Testis (tissue), 2 donors: ENCODE measurements at regions not wholly inside any gene's neighbourhood (a gene's known extent, or its start where the extent isn't known, plus 50 kb on each side); places are given as distances from the start of the nearest gene placed in this dataset.

Experiments used
- DNase-seq: peaks from one replicate; pipeline ENCODE4 v3.0.0-alpha.2; 2019
- H3K27ac ChIP-seq, 2 donors: fragments of 200-600 bp; sonication (generic); one replicate each; pipeline ENCODE4 v1.5.1; 2019
- H3K27me3 ChIP-seq: fragments of 200-600 bp; sonication (generic); one replicate; pipeline ENCODE4 v1.5.1; 2019
- H3K36me3 ChIP-seq: fragments of 200-600 bp; sonication (generic); one replicate; pipeline ENCODE4 v1.5.1; 2017; ENCODE audit warnings: low read depth; ENCODE audit errors: missing control alignments
- H3K4me1 ChIP-seq: fragments of 200-600 bp; sonication (generic); one replicate; pipeline ENCODE4 v1.5.1; 2019
- H3K4me3 ChIP-seq, 2 donors: fragments of 200-600 bp; sonication (generic); one replicate each; pipeline ENCODE4 v1.5.1; 2017 to 2019
- H3K9me3 ChIP-seq: fragments of 200-600 bp; sonication (generic); one replicate; pipeline ENCODE4 v1.5.1; 2017
- CTCF ChIP-seq, 3 experiments: fragments of 450-650 bp in 2 of 3; fragments of 200-600 bp in 1 of 3; sonication (generic) in 1 of 3; IDR thresholded peaks; one replicate each; pipeline ENCODE4 v1.5.1; 2016 to 2019; ENCODE audit warnings: antibody characterized with exemption in 3 of 3, mild to moderate bottlenecking in 2 of 3, moderate library complexity in 1 of 3
- POLR2A ChIP-seq: fragments of 450-650 bp; IDR thresholded peaks from one replicate; pipeline ENCODE4 v1.6.1; 2017; ENCODE audit warnings: antibody characterized with exemption, mild to moderate bottlenecking, moderate library complexity
- whole genome bisulfite sequencing, 2 donors: methylation state at CpG; one replicate each; pipeline ENCODE4 v1.1.5; 2018; 5-methylcytosine and 5-hydroxymethylcytosine counted together
- intact Hi-C: fragments of 100-400 bp; cut with DNase I; formaldehyde crosslinking; loops from one replicate; pipeline ENCODE4 v1.15.1; 2023; ENCODE audit warnings: low total_unique reads

- no peak for TF ChIP-seq CTCF (IDR thresholded peaks at IDR 0.05)
- no peak for TF ChIP-seq POLR2A
- Histone ChIP-seq H3K36me3 (no peaks in the 10 kb centered on the region), H3K27me3 (no peaks in the 10 kb centered on the region), H3K4me1 (no peaks in the 10 kb centered on the region), H3K27ac (no peak overlapping the region), H3K9me3 (no peaks in the 10 kb centered on the region), H3K4me3 (no peak overlapping the region)
- DNase-seq = no peak
- intact Hi-C loops = no loop called here
- 87 to 91% methylated on average over 12 of the region's 12 CpGs for WGBS, 2 donors
Measured at GRCh38 chr22:49492741-49493251, 334.9 kb downstream of the BRD1 start.

GRCh38 chr22:49492308-49492707 lies 335.4 kb downstream of the BRD1 start:
- no peak for DNase-seq
- H3K4me1 ChIP-seq = no peaks in the 10 kb centered on the region
- no peak for TF ChIP-seq POLR2A
- no peak for TF ChIP-seq CTCF (IDR thresholded peaks at IDR 0.05)
- no peaks in the 10 kb centered on the region for H3K36me3 ChIP-seq
- H3K27ac ChIP-seq = no peak overlapping the region
- no peaks in the 10 kb centered on the region for H3K9me3 ChIP-seq
- no peaks in the 10 kb centered on the region for H3K27me3 ChIP-seq
- intact Hi-C loops = no loop called here
- no peak overlapping the region for H3K4me3 ChIP-seq
- WGBS, 2 donors = 90 to 93% methylated on average over 16 to 17 of the region's 17 CpGs

- 60 to 77% methylated on average over 15 of the region's 15 CpGs for WGBS, 2 donors
- H3K27me3 ChIP-seq = no peaks in the 10 kb centered on the region
- TF ChIP-seq CTCF (IDR thresholded peaks at IDR 0.05) (no peak), POLR2A (no peak)
Measured at GRCh38 chr22:49491726-49492125, 335.9 kb downstream of the BRD1 start.

GRCh38 chr22:49491221-49491635 lies 336.4 kb downstream of the BRD1 start:
- DNase-seq = no peak
- TF ChIP-seq CTCF (IDR thresholded peaks at IDR 0.05) (no peak), POLR2A (no peak)
- no peaks in the 10 kb centered on the region for H3K27me3 ChIP-seq
- no peaks in the 10 kb centered on the region for H3K4me1 ChIP-seq
- no peaks in the 10 kb centered on the region for H3K9me3 ChIP-seq
- H3K36me3 ChIP-seq = no peaks in the 10 kb centered on the region
- intact Hi-C loops = no loop called here
- 81 to 83% methylated on average over 5 to 9 of the region's 9 CpGs for WGBS, 2 donors
- H3K4me3 ChIP-seq = no peak overlapping the region
- H3K27ac ChIP-seq = no peak overlapping the region

More at GRCh38 chr22:49491726-49492125, 335.9 kb downstream of the BRD1 start:
- H3K9me3 ChIP-seq = no peaks in the 10 kb centered on the region
- no peak overlapping the region for H3K4me3 ChIP-seq
- no peaks in the 10 kb centered on the region for H3K36me3 ChIP-seq
- intact Hi-C loops = no loop called here
- H3K4me1 ChIP-seq = no peaks in the 10 kb centered on the region
- DNase-seq = no peak
- no peak overlapping the region for H3K27ac ChIP-seq

- intact Hi-C loops = no loop called here
Measured at GRCh38 chr22:49490692-49491091, 337.0 kb downstream of the BRD1 start.

More at GRCh38 chr22:49490692-49491091, 337.0 kb downstream of the BRD1 start:
- 83 to 86% methylated on average over 8 to 18 of the region's 18 CpGs for WGBS, 2 donors
- Histone ChIP-seq H3K4me3 (no peak overlapping the region), H3K27me3 (no peaks in the 10 kb centered on the region), H3K9me3 (no peaks in the 10 kb centered on the region), H3K36me3 (no peaks in the 10 kb centered on the region), H3K4me1 (no peaks in the 10 kb centered on the region), H3K27ac (no peak overlapping the region)
- TF ChIP-seq CTCF (IDR thresholded peaks at IDR 0.05) (no peak), POLR2A (no peak)
- no peak for DNase-seq
